ENCODE measurements at regions not wholly inside any gene's neighbourhood (a gene's known extent, or its start where the extent isn't known, plus 50 kb on each side); places are given as distances from the start of the nearest gene placed in this dataset.

GRCh38 chr21:43364261-43364510 lies 62.7 kb downstream of the SIK1 start:
- H3K27ac Mint-ChIP-seq = no peak overlapping the region
- DNase-seq (no peak), ATAC-seq (replicated peaks) (no peak)
- no peaks in the 10 kb centered on the region for H3K36me3 Mint-ChIP-seq
- peaks cover 42 to 53% of the 10 kb centered on the region in 2 donors for H3K4me1 Mint-ChIP-seq
- H3K4me3 Mint-ChIP-seq = no peak overlapping the region
- H3K27me3 Mint-ChIP-seq = no peaks in the 10 kb centered on the region
- H3K9me3 Mint-ChIP-seq = no peaks in the 10 kb centered on the region

GRCh38 chr21:43363506-43364260 lies 63.2 kb downstream of the SIK1 start:
- Mint-ChIP-seq H3K36me3 (no peaks in the 10 kb centered on the region), H3K27me3 (no peaks in the 10 kb centered on the region), H3K9me3 (no peaks in the 10 kb centered on the region), H3K4me1 (peaks cover 37 to 50% of the 10 kb centered on the region in 2 donors), H3K4me3 (no peak overlapping the region), H3K27ac (no peak overlapping the region)
- no peak for ATAC-seq (replicated peaks)
- DNase-seq = no peak

GRCh38 chr21:43362915-43363314 lies 64.0 kb downstream of the SIK1 start:
- H3K36me3 Mint-ChIP-seq = no peaks in the 10 kb centered on the region
- H3K4me1 Mint-ChIP-seq = peaks cover 34 to 42% of the 10 kb centered on the region in 2 donors
- no peaks in the 10 kb centered on the region for H3K9me3 Mint-ChIP-seq
- H3K4me3 Mint-ChIP-seq = peak overlapping the region; percentile 75 to 76
- peak overlapping the region; percentile 94 for H3K27ac Mint-ChIP-seq
- ATAC-seq (replicated peaks) (peak; percentile 37 to 56), DNase-seq (peak; percentile 26)
- no peaks in the 10 kb centered on the region for H3K27me3 Mint-ChIP-seq

GRCh38 chr21:43362321-43362791 lies 64.6 kb downstream of the SIK1 start:
- Mint-ChIP-seq H3K36me3 (no peaks in the 10 kb centered on the region), H3K9me3 (no peaks in the 10 kb centered on the region), H3K4me3 (peak overlapping the region; percentile 75 to 76), H3K27ac (peak overlapping the region; percentile 94), H3K4me1 (peaks cover 32 to 39% of the 10 kb centered on the region in 2 donors), H3K27me3 (no peaks in the 10 kb centered on the region)
- DNase-seq (peak; percentile 59), ATAC-seq (replicated peaks) (peak; percentile 83 to 89)

- H3K27ac Mint-ChIP-seq = peak overlapping the region; percentile 94
- H3K36me3 Mint-ChIP-seq = no peaks in the 10 kb centered on the region
- H3K27me3 Mint-ChIP-seq = no peaks in the 10 kb centered on the region
- ATAC-seq (replicated peaks) (peak; percentile 62 to 68), DNase-seq (no peak)
- peaks cover 32 to 39% of the 10 kb centered on the region in 2 donors for H3K4me1 Mint-ChIP-seq
- H3K4me3 Mint-ChIP-seq = peak overlapping the region; percentile 75 to 76
- H3K9me3 Mint-ChIP-seq = no peaks in the 10 kb centered on the region
These were observed 65.2 kb downstream of the SIK1 start for GRCh38 chr21:43361493-43362296.

GRCh38 chr21:43361127-43361492 lies 65.8 kb downstream of the SIK1 start:
- Mint-ChIP-seq H3K4me3 (peak overlapping the region in 1 of 2 donors; percentile 19), H3K9me3 (no peaks in the 10 kb centered on the region), H3K36me3 (no peaks in the 10 kb centered on the region), H3K27ac (peak overlapping the region; percentile 94), H3K27me3 (no peaks in the 10 kb centered on the region), H3K4me1 (peaks cover 35 to 43% of the 10 kb centered on the region in 2 donors)
- no peak for DNase-seq
- no peak for ATAC-seq (replicated peaks)

- no peaks in the 10 kb centered on the region for H3K36me3 Mint-ChIP-seq
- H3K27ac Mint-ChIP-seq = peak overlapping the region; percentile 94
- H3K27me3 Mint-ChIP-seq = no peaks in the 10 kb centered on the region
- no peak overlapping the region for H3K4me3 Mint-ChIP-seq
- no peaks in the 10 kb centered on the region for H3K9me3 Mint-ChIP-seq
- peaks cover 33 to 44% of the 10 kb centered on the region in 2 donors for H3K4me1 Mint-ChIP-seq
- ATAC-seq (replicated peaks) (no peak), DNase-seq (no peak)
These were observed 66.3 kb downstream of the SIK1 start for GRCh38 chr21:43360441-43361126.

- Mint-ChIP-seq H3K4me3 (no peak overlapping the region), H3K4me1 (peaks cover 42 to 52% of the 10 kb centered on the region in 2 donors), H3K9me3 (no peaks in the 10 kb centered on the region), H3K27ac (no peak overlapping the region), H3K27me3 (no peaks in the 10 kb centered on the region), H3K36me3 (no peaks in the 10 kb centered on the region)
- ATAC-seq (replicated peaks) = no peak
- no peak for DNase-seq
These were observed 67.8 kb downstream of the SIK1 start for GRCh38 chr21:43358940-43359822.

GRCh38 chr21:43357715-43358430 lies 69.1 kb downstream of the SIK1 start:
- ATAC-seq (replicated peaks) (no peak), DNase-seq (no peak)
- H3K9me3 Mint-ChIP-seq = no peaks in the 10 kb centered on the region
- no peak overlapping the region for H3K4me3 Mint-ChIP-seq
- no peaks in the 10 kb centered on the region for H3K27me3 Mint-ChIP-seq
- no peaks in the 10 kb centered on the region for H3K36me3 Mint-ChIP-seq
- H3K27ac Mint-ChIP-seq = no peak overlapping the region
- H3K4me1 Mint-ChIP-seq = peaks cover 42 to 56% of the 10 kb centered on the region in 2 donors

GRCh38 chr21:43355925-43356289 lies 71.0 kb downstream of the SIK1 start:
- ATAC-seq (replicated peaks) (peak; percentile 54 to 66), DNase-seq (peak; percentile 21)
- Mint-ChIP-seq H3K36me3 (no peaks in the 10 kb centered on the region), H3K27ac (no peak overlapping the region), H3K9me3 (no peaks in the 10 kb centered on the region), H3K27me3 (no peaks in the 10 kb centered on the region), H3K4me1 (peaks cover 30 to 39% of the 10 kb centered on the region in 2 donors), H3K4me3 (no peak overlapping the region)

GRCh38 chr21:43355266-43355924 lies 71.5 kb downstream of the SIK1 start:
- no peaks in the 10 kb centered on the region for H3K36me3 Mint-ChIP-seq
- no peak overlapping the region for H3K4me3 Mint-ChIP-seq
- no peaks in the 10 kb centered on the region for H3K27me3 Mint-ChIP-seq
- DNase-seq = no peak
- H3K4me1 Mint-ChIP-seq = peaks cover 28 to 35% of the 10 kb centered on the region in 2 donors
- ATAC-seq (replicated peaks) = no peak
- H3K27ac Mint-ChIP-seq = peak overlapping the region; percentile 62
- no peaks in the 10 kb centered on the region for H3K9me3 Mint-ChIP-seq

GRCh38 chr21:43354666-43355065 lies 72.3 kb downstream of the SIK1 start:
- Mint-ChIP-seq H3K27ac (no peak overlapping the region), H3K27me3 (no peaks in the 10 kb centered on the region), H3K4me3 (no peak overlapping the region), H3K4me1 (peaks cover 27 to 32% of the 10 kb centered on the region in 2 donors), H3K36me3 (no peaks in the 10 kb centered on the region), H3K9me3 (no peaks in the 10 kb centered on the region)
- ATAC-seq (replicated peaks) (no peak), DNase-seq (no peak)

- peaks cover 27 to 31% of the 10 kb centered on the region in 2 donors for H3K4me1 Mint-ChIP-seq
- no peak overlapping the region for H3K27ac Mint-ChIP-seq
- DNase-seq (no peak), ATAC-seq (replicated peaks) (no peak)
- no peaks in the 10 kb centered on the region for H3K9me3 Mint-ChIP-seq
- no peak overlapping the region for H3K4me3 Mint-ChIP-seq
- H3K36me3 Mint-ChIP-seq = no peaks in the 10 kb centered on the region
- H3K27me3 Mint-ChIP-seq = no peaks in the 10 kb centered on the region
These were observed 72.9 kb downstream of the SIK1 start for GRCh38 chr21:43354026-43354420.
